HCT116 (cell line): ENCODE measurements at regions not wholly inside any gene's neighbourhood (a gene's known extent, or its start where the extent isn't known, plus 50 kb on each side); places are given as distances from the start of the nearest gene placed in this dataset.

Experiments used
- ATAC-seq: fragments of 200-7000 bp; cut with Tn5 transposase; 2 replicates; pipeline ENCODE4 v1.9.1; 2020; ENCODE audit warnings: mild to moderate bottlenecking, moderate library complexity
- BruUV-seq: library from RNA; stranded (reverse); fragments of 400-500 nt; replicated peaks from 2 replicates; lab custom pipeline; 2021; lab: Mats Ljungman, UMichigan
- CTCF ChIA-PET: fragments of 300-600 bp; sonication (Branson Sonifier 250); formaldehyde crosslinking; loops from one replicate; lab custom pipeline; 2021; ENCODE audit warnings: antibody characterized with exemption; lab: Charles Lee
- POLR2A ChIA-PET: fragments of 300-600, 350-600 bp; sonication (Branson Sonifier 250); formaldehyde crosslinking; loops from one replicate; lab custom pipeline; 2021; ENCODE audit warnings: antibody characterized with exemption; lab: Charles Lee
- RAD21 ChIA-PET, 2 experiments: fragments of 300-600 bp; sonication (Branson Sonifier 250); formaldehyde crosslinking; loops; one replicate each; lab custom pipeline; 2023; ENCODE audit warnings: low total read pairs in 2 of 2; ENCODE audit not compliant: uncharacterized antibody in 2 of 2, unreplicated experiment in 2 of 2, low non-redundant PET in 1 of 2; lab: Charles Lee
- DNase-seq: peaks from one replicate; pipeline ENCODE4 v3.0.0-alpha.2; 2010; ENCODE audit warnings: low read depth, low spot score
- H2AFZ ChIP-seq: fragments of 200-600 bp; shearing (Covaris generic), sonication (generic); 2 replicates; pipeline ENCODE4 v1.6.1; 2017; ENCODE audit warnings: low read depth, mixed run types, mixed read lengths, antibody characterized with exemption, low read length; ENCODE audit not compliant: poor library complexity, severe bottlenecking
- H3K27ac ChIP-seq: 2 replicates; pipeline ENCODE4 v1.5.1; 2012; ENCODE audit warnings: low read depth, low read length
- H3K27me3 ChIP-seq: fragments of 200-600 bp; sonication (generic); 2 replicates; pipeline ENCODE4 v1.6.1; 2016; ENCODE audit warnings: mixed run types, low read length, mixed read lengths; ENCODE audit not compliant: insufficient read depth
- H3K36me3 ChIP-seq, 2 experiments: fragments of 200-500 bp in 1 of 2; fragments of 200-600 bp in 1 of 2; sonication (Bioruptor generic) in 1 of 2; sonication (generic) in 1 of 2; 2 replicates each; pipeline versions ENCODE4 v1.5.1 to v1.6.1; 2014 to 2016; ENCODE audit warnings: low read length in 2 of 2, inconsistent platforms in 1 of 2, mixed read lengths in 1 of 2, mixed run types in 1 of 2; ENCODE audit not compliant: insufficient read depth in 2 of 2, control insufficient read depth in 1 of 2
- H3K4me1 ChIP-seq, 2 experiments: fragments of 200-600 bp in 1 of 2; sonication (generic) in 1 of 2; 2 replicates each; pipeline versions ENCODE4 v1.5.1 to v1.6.1; 2012 to 2017; ENCODE audit warnings: low read length in 2 of 2, inconsistent platforms in 1 of 2, mild to moderate bottlenecking in 1 of 2, mixed read lengths in 1 of 2, mixed run types in 1 of 2, moderate library complexity in 1 of 2; ENCODE audit not compliant: insufficient read depth in 2 of 2, control insufficient read depth in 1 of 2
- H3K4me2 ChIP-seq: fragments of 200-600 bp; sonication (generic); 2 replicates; pipeline ENCODE4 v1.6.1; 2017; ENCODE audit warnings: mixed run types, low read length, mixed read lengths
- H3K4me3 ChIP-seq, 2 experiments: fragments of 200-600 bp in 1 of 2; sonication (generic) in 1 of 2; replicated peaks in 1 of 2; 2 replicates each; pipeline ENCODE4 v1.5.1; 2011 to 2016; ENCODE audit warnings: low read length in 2 of 2, control low read depth in 1 of 2, low read depth in 1 of 2, mild to moderate bottlenecking in 1 of 2, mixed read lengths in 1 of 2, mixed run types in 1 of 2
- H3K79me2 ChIP-seq: fragments of 200-600 bp; sonication (generic); 2 replicates; pipeline ENCODE4 v1.6.1; 2017; ENCODE audit warnings: mild to moderate bottlenecking, mixed run types, low read length, moderate library complexity, mixed read lengths; ENCODE audit not compliant: insufficient read depth
- H3K9ac ChIP-seq: fragments of 200-600 bp; sonication (generic); 2 replicates; pipeline ENCODE4 v1.6.1; 2016; ENCODE audit warnings: low read length, mixed read lengths
- H3K9me2 ChIP-seq: fragments of 200-600 bp; sonication (generic), shearing (Covaris generic); 2 replicates; pipeline ENCODE4 v1.6.1; 2017; ENCODE audit warnings: mixed run types, mild to moderate bottlenecking, moderate library complexity; ENCODE audit not compliant: insufficient read depth
- H3K9me3 ChIP-seq, 2 experiments: fragments of 200-500 bp in 1 of 2; fragments of 200-600 bp in 1 of 2; sonication (Bioruptor generic) in 1 of 2; sonication (generic) in 1 of 2; 2 replicates each; pipeline ENCODE4 v1.6.1; 2014 to 2017; ENCODE audit warnings: low read length in 2 of 2, mixed read lengths in 2 of 2, inconsistent platforms in 1 of 2, low read depth in 1 of 2, mild to moderate bottlenecking in 1 of 2, mixed run types in 1 of 2, moderate library complexity in 1 of 2; ENCODE audit not compliant: control insufficient read depth in 1 of 2, insufficient read depth in 1 of 2
- H4K20me1 ChIP-seq: fragments of 200-600 bp; sonication (generic), shearing (Covaris generic); 2 replicates; pipeline ENCODE4 v1.6.1; 2017; ENCODE audit warnings: mixed run types, mild to moderate bottlenecking, moderate library complexity; ENCODE audit not compliant: insufficient read depth
- CBX3 ChIP-seq: IDR thresholded peaks from 2 replicates; pipeline ENCODE4 v1.6.1; 2012; ENCODE audit warnings: low read depth
- CEBPB ChIP-seq: IDR thresholded peaks from 2 replicates; pipeline ENCODE4 v1.6.1; 2012; ENCODE audit warnings: low read depth
- EGR1 ChIP-seq: IDR thresholded peaks from 2 replicates; pipeline ENCODE4 v1.6.1; 2012; ENCODE audit warnings: low read depth
- ELF1 ChIP-seq: IDR thresholded peaks from 2 replicates; pipeline ENCODE4 v1.6.1; 2012; ENCODE audit warnings: low read depth, borderline replicate concordance
- EZH2 ChIP-seq: fragments of 200-600 bp; sonication (generic); IDR thresholded peaks from 2 replicates; pipeline ENCODE4 v1.6.1; 2017; ENCODE audit warnings: antibody characterized with exemption, mixed run types
- EZH2phosphoT487 ChIP-seq: fragments of 200-600 bp; IDR thresholded peaks from 2 replicates; pipeline ENCODE4 v1.6.1; 2018; ENCODE audit warnings: antibody characterized with exemption, borderline replicate concordance
- FOSL1 ChIP-seq: IDR thresholded peaks from 2 replicates; pipeline ENCODE4 v1.6.1; 2012; ENCODE audit warnings: low read depth
- JUND ChIP-seq: IDR thresholded peaks from 2 replicates; pipeline ENCODE4 v1.6.1; 2012
- POLR2AphosphoS5 ChIP-seq: IDR thresholded peaks from 2 replicates; pipeline ENCODE4 v1.6.1; 2011; ENCODE audit warnings: mild to moderate bottlenecking, low read depth, low read length, moderate library complexity
- RAD21 ChIP-seq: IDR thresholded peaks from 2 replicates; pipeline ENCODE4 v1.6.1; 2012; ENCODE audit warnings: low read depth, mild to moderate bottlenecking
- SIN3A ChIP-seq: IDR thresholded peaks from 2 replicates; pipeline ENCODE4 v1.6.1; 2012; ENCODE audit warnings: low read depth
- SP1 ChIP-seq: IDR thresholded peaks from 2 replicates; pipeline ENCODE4 v1.6.1; 2012; ENCODE audit warnings: low read depth
- SRF ChIP-seq: IDR thresholded peaks from 2 replicates; pipeline ENCODE4 v1.6.1; 2012; ENCODE audit warnings: low read depth
- YY1 ChIP-seq: IDR thresholded peaks from 2 replicates; pipeline ENCODE4 v1.6.1; 2011; ENCODE audit warnings: low read length, low read depth, moderate library complexity, mild to moderate bottlenecking; ENCODE audit not compliant: insufficient replicate concordance; ENCODE audit errors: extremely low read depth
- ZFX ChIP-seq: fragments of 450-650 bp; IDR thresholded peaks from 2 replicates; pipeline ENCODE4 v1.6.1; 2017
- intact Hi-C: fragments of 100-400 bp; cut with micrococcal nuclease; formaldehyde crosslinking; loops from 2 replicates; pipeline ENCODE4 v1.10.0; 2022
- TF ChIP-seq, protein P1 (sequence below): IDR thresholded peaks from 2 replicates; pipeline ENCODE4 v1.6.1; 2012
- TF ChIP-seq, protein P2 (sequence below), 3 experiments: fragments of 200-600 bp in 1 of 3; sonication (generic) in 1 of 3; IDR thresholded peaks in 2 of 3; conservative IDR thresholded peaks in 1 of 3; 2 replicates each; pipeline ENCODE4 v1.5.1; 2012 to 2017; ENCODE audit warnings: low read depth in 2 of 3, low read length in 2 of 3, antibody characterized with exemption in 1 of 3, borderline replicate concordance in 1 of 3, control low read depth in 1 of 3, mild to moderate bottlenecking in 1 of 3, mixed read lengths in 1 of 3, mixed run types in 1 of 3, moderate library complexity in 1 of 3; ENCODE audit not compliant: insufficient read depth in 1 of 3
- TF ChIP-seq, protein P3 (sequence below): IDR thresholded peaks from 2 replicates; pipeline ENCODE4 v1.6.1; 2012; ENCODE audit warnings: low read depth
- TF ChIP-seq, protein P4 (sequence below): IDR thresholded peaks from 2 replicates; pipeline ENCODE4 v1.6.1; 2012

DNA sequence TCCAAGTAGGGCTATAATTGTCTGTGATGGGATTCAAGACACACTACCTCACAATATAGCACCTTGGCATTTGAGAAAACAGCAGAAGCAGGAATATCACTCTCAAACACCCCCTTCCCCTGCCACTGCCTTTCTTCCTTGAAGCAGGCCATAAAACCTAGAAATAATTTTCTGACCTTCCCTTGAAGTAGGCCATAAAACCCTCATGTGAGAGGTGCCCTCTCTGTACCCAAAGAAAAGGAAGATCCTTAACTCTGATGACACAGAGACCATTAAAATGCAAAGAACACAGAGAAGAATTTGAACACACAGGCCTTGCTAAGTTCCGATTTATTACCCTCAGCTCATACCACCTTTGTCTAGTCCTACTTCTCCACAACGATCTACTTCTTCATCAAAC lies 631.7 kb upstream of the CADM1 start (continued):
- TF ChIP-seq, protein P1, sequence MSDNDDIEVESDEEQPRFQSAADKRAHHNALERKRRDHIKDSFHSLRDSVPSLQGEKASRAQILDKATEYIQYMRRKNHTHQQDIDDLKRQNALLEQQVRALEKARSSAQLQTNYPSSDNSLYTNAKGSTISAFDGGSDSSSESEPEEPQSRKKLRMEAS: no peak
- TF ChIP-seq CBX3 (no peak), EZH2phosphoT487 (no peak), YY1 (no peak)

DNA sequence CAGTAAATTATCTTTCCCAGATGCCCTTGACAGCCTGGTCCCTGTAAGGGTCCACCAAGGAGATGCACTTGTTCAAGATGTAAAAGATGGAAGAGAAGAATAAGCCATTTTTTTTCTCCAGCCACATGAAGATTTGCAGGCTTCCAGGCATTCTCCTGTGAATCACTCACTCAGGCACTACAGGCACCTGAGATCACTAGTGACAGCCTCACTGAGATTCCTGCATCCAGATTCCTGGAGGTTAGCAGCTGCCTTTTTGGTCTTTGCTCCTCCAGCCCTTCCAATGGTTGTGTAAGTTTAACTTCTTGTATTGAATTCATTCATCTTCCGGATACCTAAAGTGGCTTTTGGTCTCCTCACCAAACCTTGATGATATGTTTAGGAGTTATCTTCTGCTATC lies 630.2 kb upstream of the CADM1 start:
- no peak for ATAC-seq
- intact Hi-C loops: no loop called here
- H3K27me3 ChIP-seq: peaks cover 11% of the 10 kb centered on the region

More for the DNA sequence above, 630.2 kb upstream of the CADM1 start:
- ChIA-PET RAD21 (no interaction called here), CTCF (no interaction called here), POLR2A (no interaction called here)
- no peaks in the 10 kb centered on the region for H3K36me3 ChIP-seq
- no peak overlapping the region for H3K27ac ChIP-seq
- H3K9ac ChIP-seq: no peak overlapping the region
- H3K4me3 ChIP-seq: no peak overlapping the region
- H3K4me2 ChIP-seq: no peak overlapping the region
- DNase-seq: no peak
- no peaks in the 10 kb centered on the region for H3K9me3 ChIP-seq
- TF ChIP-seq, protein P1: no peak
- TF ChIP-seq SP1 (no peak), ZFX (no peak), SIN3A (no peak), EZH2 (no peak), JUND (no peak), CEBPB (no peak), YY1 (no peak), POLR2AphosphoS5 (no peak), ELF1 (no peak), RAD21 (no peak), CBX3 (no peak), SRF (no peak), EZH2phosphoT487 (no peak), FOSL1 (no peak), EGR1 (no peak)
- TF ChIP-seq, protein P2, sequence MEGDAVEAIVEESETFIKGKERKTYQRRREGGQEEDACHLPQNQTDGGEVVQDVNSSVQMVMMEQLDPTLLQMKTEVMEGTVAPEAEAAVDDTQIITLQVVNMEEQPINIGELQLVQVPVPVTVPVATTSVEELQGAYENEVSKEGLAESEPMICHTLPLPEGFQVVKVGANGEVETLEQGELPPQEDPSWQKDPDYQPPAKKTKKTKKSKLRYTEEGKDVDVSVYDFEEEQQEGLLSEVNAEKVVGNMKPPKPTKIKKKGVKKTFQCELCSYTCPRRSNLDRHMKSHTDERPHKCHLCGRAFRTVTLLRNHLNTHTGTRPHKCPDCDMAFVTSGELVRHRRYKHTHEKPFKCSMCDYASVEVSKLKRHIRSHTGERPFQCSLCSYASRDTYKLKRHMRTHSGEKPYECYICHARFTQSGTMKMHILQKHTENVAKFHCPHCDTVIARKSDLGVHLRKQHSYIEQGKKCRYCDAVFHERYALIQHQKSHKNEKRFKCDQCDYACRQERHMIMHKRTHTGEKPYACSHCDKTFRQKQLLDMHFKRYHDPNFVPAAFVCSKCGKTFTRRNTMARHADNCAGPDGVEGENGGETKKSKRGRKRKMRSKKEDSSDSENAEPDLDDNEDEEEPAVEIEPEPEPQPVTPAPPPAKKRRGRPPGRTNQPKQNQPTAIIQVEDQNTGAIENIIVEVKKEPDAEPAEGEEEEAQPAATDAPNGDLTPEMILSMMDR (IDR thresholded peaks at IDR 0.05 in 2 of 3, conservative IDR thresholded peaks at IDR 0.05 in 1 of 3; ENCODE audit: borderline replicate concordance in 1 of 3, insufficient read depth in 1 of 3, low read depth in 2 of 3, low read length in 2 of 3): no peak
- TF ChIP-seq, protein P3, sequence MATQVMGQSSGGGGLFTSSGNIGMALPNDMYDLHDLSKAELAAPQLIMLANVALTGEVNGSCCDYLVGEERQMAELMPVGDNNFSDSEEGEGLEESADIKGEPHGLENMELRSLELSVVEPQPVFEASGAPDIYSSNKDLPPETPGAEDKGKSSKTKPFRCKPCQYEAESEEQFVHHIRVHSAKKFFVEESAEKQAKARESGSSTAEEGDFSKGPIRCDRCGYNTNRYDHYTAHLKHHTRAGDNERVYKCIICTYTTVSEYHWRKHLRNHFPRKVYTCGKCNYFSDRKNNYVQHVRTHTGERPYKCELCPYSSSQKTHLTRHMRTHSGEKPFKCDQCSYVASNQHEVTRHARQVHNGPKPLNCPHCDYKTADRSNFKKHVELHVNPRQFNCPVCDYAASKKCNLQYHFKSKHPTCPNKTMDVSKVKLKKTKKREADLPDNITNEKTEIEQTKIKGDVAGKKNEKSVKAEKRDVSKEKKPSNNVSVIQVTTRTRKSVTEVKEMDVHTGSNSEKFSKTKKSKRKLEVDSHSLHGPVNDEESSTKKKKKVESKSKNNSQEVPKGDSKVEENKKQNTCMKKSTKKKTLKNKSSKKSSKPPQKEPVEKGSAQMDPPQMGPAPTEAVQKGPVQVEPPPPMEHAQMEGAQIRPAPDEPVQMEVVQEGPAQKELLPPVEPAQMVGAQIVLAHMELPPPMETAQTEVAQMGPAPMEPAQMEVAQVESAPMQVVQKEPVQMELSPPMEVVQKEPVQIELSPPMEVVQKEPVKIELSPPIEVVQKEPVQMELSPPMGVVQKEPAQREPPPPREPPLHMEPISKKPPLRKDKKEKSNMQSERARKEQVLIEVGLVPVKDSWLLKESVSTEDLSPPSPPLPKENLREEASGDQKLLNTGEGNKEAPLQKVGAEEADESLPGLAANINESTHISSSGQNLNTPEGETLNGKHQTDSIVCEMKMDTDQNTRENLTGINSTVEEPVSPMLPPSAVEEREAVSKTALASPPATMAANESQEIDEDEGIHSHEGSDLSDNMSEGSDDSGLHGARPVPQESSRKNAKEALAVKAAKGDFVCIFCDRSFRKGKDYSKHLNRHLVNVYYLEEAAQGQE: no peak
- TF ChIP-seq, protein P4, sequence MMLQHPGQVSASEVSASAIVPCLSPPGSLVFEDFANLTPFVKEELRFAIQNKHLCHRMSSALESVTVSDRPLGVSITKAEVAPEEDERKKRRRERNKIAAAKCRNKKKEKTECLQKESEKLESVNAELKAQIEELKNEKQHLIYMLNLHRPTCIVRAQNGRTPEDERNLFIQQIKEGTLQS: no peak
- no peak overlapping the region for H2AFZ ChIP-seq
- no peaks in the 10 kb centered on the region for H3K4me1 ChIP-seq
- H3K79me2 ChIP-seq: no peaks in the 10 kb centered on the region
- H3K9me2 ChIP-seq: no peaks in the 10 kb centered on the region
- BruUV-seq: no TSS peak
- H4K20me1 ChIP-seq: no peaks in the 10 kb centered on the region
